ENCODE measurements at regions not wholly inside any gene's neighbourhood (a gene's known extent, or its start where the extent isn't known, plus 50 kb on each side); places are given as distances from the start of the nearest gene placed in this dataset.
"Not testable (repeated sequence)": the region's sequence is repeated elsewhere in the genome, so short reads cannot be mapped to it uniquely, and the experiment has no call there.

DNA sequence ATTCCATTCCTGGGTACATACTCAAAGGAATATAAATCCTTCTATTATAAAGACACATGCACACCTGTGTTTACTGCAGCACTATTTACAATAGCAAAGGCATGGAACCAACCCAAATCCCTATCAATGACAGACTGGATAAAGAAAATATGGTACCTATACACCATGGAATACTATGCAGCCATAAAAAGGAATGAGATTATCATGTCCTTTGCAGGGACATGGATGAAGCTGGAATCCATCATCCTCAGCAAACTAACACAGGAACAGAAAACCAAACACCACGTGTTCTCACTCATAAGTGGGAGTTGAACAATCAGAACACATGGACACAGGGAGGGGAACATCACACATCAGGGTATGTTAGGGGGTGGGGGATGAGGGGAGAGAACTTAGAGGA, 84.8 kb upstream of the LHX1 start:
- TF ChIP-seq, protein P1, sequence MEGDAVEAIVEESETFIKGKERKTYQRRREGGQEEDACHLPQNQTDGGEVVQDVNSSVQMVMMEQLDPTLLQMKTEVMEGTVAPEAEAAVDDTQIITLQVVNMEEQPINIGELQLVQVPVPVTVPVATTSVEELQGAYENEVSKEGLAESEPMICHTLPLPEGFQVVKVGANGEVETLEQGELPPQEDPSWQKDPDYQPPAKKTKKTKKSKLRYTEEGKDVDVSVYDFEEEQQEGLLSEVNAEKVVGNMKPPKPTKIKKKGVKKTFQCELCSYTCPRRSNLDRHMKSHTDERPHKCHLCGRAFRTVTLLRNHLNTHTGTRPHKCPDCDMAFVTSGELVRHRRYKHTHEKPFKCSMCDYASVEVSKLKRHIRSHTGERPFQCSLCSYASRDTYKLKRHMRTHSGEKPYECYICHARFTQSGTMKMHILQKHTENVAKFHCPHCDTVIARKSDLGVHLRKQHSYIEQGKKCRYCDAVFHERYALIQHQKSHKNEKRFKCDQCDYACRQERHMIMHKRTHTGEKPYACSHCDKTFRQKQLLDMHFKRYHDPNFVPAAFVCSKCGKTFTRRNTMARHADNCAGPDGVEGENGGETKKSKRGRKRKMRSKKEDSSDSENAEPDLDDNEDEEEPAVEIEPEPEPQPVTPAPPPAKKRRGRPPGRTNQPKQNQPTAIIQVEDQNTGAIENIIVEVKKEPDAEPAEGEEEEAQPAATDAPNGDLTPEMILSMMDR (IDR thresholded peaks at IDR 0.05) = not testable (repeated sequence)
- TF ChIP-seq POLR2A (IDR thresholded peaks at IDR 0.05) = not testable (repeated sequence)
